ENCODE measurements at regions not wholly inside any gene's neighbourhood (a gene's known extent, or its start where the extent isn't known, plus 50 kb on each side); places are given as distances from the start of the nearest gene placed in this dataset.

GRCh38 chrY:15779891-15780290, 1255.6 kb downstream of the NLGN4Y start:
- no peak for TF ChIP-seq CTCF (IDR thresholded peaks at IDR 0.05)
- TF ChIP-seq POLR2AphosphoS5 (IDR thresholded peaks at IDR 0.05): no peak

Measured in esophagus muscularis mucosa (tissue), 3 donors.